HEK293 (cell line): ENCODE measurements at regions not wholly inside any gene's neighbourhood (a gene's known extent, or its start where the extent isn't known, plus 50 kb on each side); places are given as distances from the start of the nearest gene placed in this dataset.
"Not testable (repeated sequence)": the region's sequence is repeated elsewhere in the genome, so short reads cannot be mapped to it uniquely, and the experiment has no call there.

Experiments used
- KLF16 ChIP-seq: fragments of 450-650 bp; formaldehyde crosslinking; IDR thresholded peaks from 2 replicates; pipeline ENCODE4 v1.5.1; 2017; ENCODE audit warnings: missing biosample characterization, missing genetic modification characterization
- ZNF391 ChIP-seq: fragments of 450-650 bp; formaldehyde crosslinking; IDR thresholded peaks from 2 replicates; pipeline ENCODE4 v1.5.1; 2016; ENCODE audit warnings: low read depth, missing biosample characterization, missing genetic modification characterization, borderline replicate concordance
- TF ChIP-seq, protein P1 (sequence below): fragments of 450-650 bp; formaldehyde crosslinking; IDR thresholded peaks from 2 replicates; pipeline ENCODE4 v1.5.1; 2016; ENCODE audit warnings: missing biosample characterization, missing genetic modification characterization

- TF ChIP-seq KLF16, ZNF391 (tag by site-specific recombination): not testable (repeated sequence)
- TF ChIP-seq, protein P1, sequence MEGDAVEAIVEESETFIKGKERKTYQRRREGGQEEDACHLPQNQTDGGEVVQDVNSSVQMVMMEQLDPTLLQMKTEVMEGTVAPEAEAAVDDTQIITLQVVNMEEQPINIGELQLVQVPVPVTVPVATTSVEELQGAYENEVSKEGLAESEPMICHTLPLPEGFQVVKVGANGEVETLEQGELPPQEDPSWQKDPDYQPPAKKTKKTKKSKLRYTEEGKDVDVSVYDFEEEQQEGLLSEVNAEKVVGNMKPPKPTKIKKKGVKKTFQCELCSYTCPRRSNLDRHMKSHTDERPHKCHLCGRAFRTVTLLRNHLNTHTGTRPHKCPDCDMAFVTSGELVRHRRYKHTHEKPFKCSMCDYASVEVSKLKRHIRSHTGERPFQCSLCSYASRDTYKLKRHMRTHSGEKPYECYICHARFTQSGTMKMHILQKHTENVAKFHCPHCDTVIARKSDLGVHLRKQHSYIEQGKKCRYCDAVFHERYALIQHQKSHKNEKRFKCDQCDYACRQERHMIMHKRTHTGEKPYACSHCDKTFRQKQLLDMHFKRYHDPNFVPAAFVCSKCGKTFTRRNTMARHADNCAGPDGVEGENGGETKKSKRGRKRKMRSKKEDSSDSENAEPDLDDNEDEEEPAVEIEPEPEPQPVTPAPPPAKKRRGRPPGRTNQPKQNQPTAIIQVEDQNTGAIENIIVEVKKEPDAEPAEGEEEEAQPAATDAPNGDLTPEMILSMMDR = not testable (repeated sequence)
Observed at GRCh38 chr7:149991652-149992302, 118.0 kb downstream of the ATP6V0E2 start.
